Kidney (tissue), 13 donors: ENCODE measurements at regions not wholly inside any gene's neighbourhood (a gene's known extent, or its start where the extent isn't known, plus 50 kb on each side); places are given as distances from the start of the nearest gene placed in this dataset.
"Not testable (repeated sequence)": the region's sequence is repeated elsewhere in the genome, so short reads cannot be mapped to it uniquely, and the experiment has no call there.

ENCODE experiments used
- DNase-seq, 5 donors: peaks; one replicate each; pipeline ENCODE4 v3.0.0-alpha.2; 2013 to 2020
- FAIRE-seq: peaks from 2 replicates; lab custom pipeline; 2012; peaks lifted over from hg19 to GRCh38; lab: Jason Lieb, UNC
- H3K27ac ChIP-seq, 2 donors: one replicate each; pipeline ENCODE4 v1.7.0; 2013; ENCODE audit warnings: low read depth in 2 of 2, low read length in 2 of 2, inconsistent platforms in 1 of 2
- H3K27me3 ChIP-seq: one replicate; pipeline ENCODE4 v1.7.1; 2013; ENCODE audit warnings: low read length, inconsistent platforms; ENCODE audit not compliant: control insufficient read depth, insufficient read depth
- H3K36me3 ChIP-seq, 3 donors: one replicate each; pipeline versions ENCODE4 v1.7.0 to v1.7.1; 2013; ENCODE audit warnings: low read length in 3 of 3, control low read depth in 1 of 3, inconsistent platforms in 1 of 3; ENCODE audit not compliant: insufficient read depth in 3 of 3, control insufficient read depth in 2 of 3
- H3K4me1 ChIP-seq, 3 donors: one replicate each; pipeline versions ENCODE4 v1.7.0 to v1.7.1; 2013; ENCODE audit warnings: low read length in 3 of 3, inconsistent platforms in 1 of 3, low read depth in 1 of 3; ENCODE audit not compliant: control insufficient read depth in 2 of 3, insufficient read depth in 2 of 3
- H3K4me3 ChIP-seq, 3 donors: one replicate each; pipeline versions ENCODE4 v1.7.0 to v1.8.1; 2013; ENCODE audit warnings: low read length in 3 of 3, control low read depth in 1 of 3, inconsistent platforms in 1 of 3
- H3K9ac ChIP-seq, 3 donors: one replicate each; pipeline versions ENCODE4 v1.7.0 to v1.7.1; 2013; ENCODE audit warnings: low read length in 3 of 3, control low read depth in 1 of 3, inconsistent platforms in 1 of 3
- H3K9me3 ChIP-seq, 3 donors: one replicate each; pipeline versions ENCODE4 v1.7.0 to v1.7.1; 2013; ENCODE audit warnings: low read length in 3 of 3, control low read depth in 1 of 3, inconsistent platforms in 1 of 3; ENCODE audit not compliant: control insufficient read depth in 2 of 3, insufficient read depth in 1 of 3
- CTCF ChIP-seq: IDR thresholded peaks from 3 replicates; pipeline ENCODE4 v1.5.1; 2012; ENCODE audit warnings: mild to moderate bottlenecking, moderate library complexity, borderline replicate concordance; ENCODE audit not compliant: insufficient read depth; ENCODE audit errors: extremely low read depth
- intact Hi-C: fragments of 100-400 bp; cut with DNase I; formaldehyde crosslinking; loops from one replicate; pipeline ENCODE4 v1.11.1; 2022
- donor health status: control.
- donor health status: control.
- donor health status: control.
- donor health status: control.
- donor health status: control.
- donor health status: DM: yes; HTN: yes; CAD: no.
- donor health status: Normal renal cell carcinoma (clear cell type).

- TF ChIP-seq CTCF: no peak
- H3K9ac ChIP-seq: no peak overlapping the region
- DNase-seq (no peak), FAIRE-seq (no peak)
- no peaks in the 10 kb centered on the region for H3K27me3 ChIP-seq
- H3K9me3 ChIP-seq: no peaks in the 10 kb centered on the region
- H3K4me3 ChIP-seq: no peak overlapping the region
- no peaks in the 10 kb centered on the region for H3K36me3 ChIP-seq
- no peaks in the 10 kb centered on the region for H3K4me1 ChIP-seq
- intact Hi-C loops: no loop called here
- H3K27ac ChIP-seq: no peak overlapping the region
Observed at GRCh38 chr16:72597938-72598337, 426.0 kb upstream of the PMFBP1 start.

- H3K4me1 ChIP-seq: no peaks in the 10 kb centered on the region
- FAIRE-seq: no peak
- no peak overlapping the region for H3K4me3 ChIP-seq
- H3K9ac ChIP-seq: no peak overlapping the region
- no peaks in the 10 kb centered on the region for H3K27me3 ChIP-seq
- H3K36me3 ChIP-seq: no peaks in the 10 kb centered on the region
- no peak overlapping the region for H3K27ac ChIP-seq
- no peak for DNase-seq
- no peaks in the 10 kb centered on the region for H3K9me3 ChIP-seq
- intact Hi-C loops: no loop called here
- TF ChIP-seq CTCF: no peak
Observed at GRCh38 chr16:72596373-72596772, 424.4 kb upstream of the PMFBP1 start.

- DNase-seq: peak in 1 of 5 donors; percentile 20
- Histone ChIP-seq H3K9me3 (no peaks in the 10 kb centered on the region), H3K27ac (no peak overlapping the region), H3K27me3 (no peaks in the 10 kb centered on the region), H3K36me3 (no peaks in the 10 kb centered on the region), H3K4me3 (no peak overlapping the region), H3K4me1 (no peaks in the 10 kb centered on the region), H3K9ac (no peak overlapping the region)
- intact Hi-C loops: no loop called here
- FAIRE-seq: no peak
- TF ChIP-seq CTCF: no peak
Observed at GRCh38 chr16:72590151-72590937, 418.4 kb upstream of the PMFBP1 start.

- H3K9me3 ChIP-seq: no peaks in the 10 kb centered on the region
- no peaks in the 10 kb centered on the region for H3K4me1 ChIP-seq
- no peak for FAIRE-seq
- no peaks in the 10 kb centered on the region for H3K27me3 ChIP-seq
- no peak overlapping the region for H3K4me3 ChIP-seq
- no peak overlapping the region for H3K27ac ChIP-seq
- intact Hi-C loops: no loop called here
- H3K36me3 ChIP-seq: no peaks in the 10 kb centered on the region
- no peak for DNase-seq
- no peak for TF ChIP-seq CTCF
- H3K9ac ChIP-seq: no peak overlapping the region
Observed at GRCh38 chr16:72588551-72588950, 416.6 kb upstream of the PMFBP1 start.

- H3K4me1 ChIP-seq, intact Hi-C loops, H3K9me3 ChIP-seq: not testable (repeated sequence)
Observed at GRCh38 chr16:72578061-72578460, 406.1 kb upstream of the PMFBP1 start.

More at GRCh38 chr16:72578061-72578460, 406.1 kb upstream of the PMFBP1 start:
- not testable (repeated sequence) for H3K9ac ChIP-seq, H3K4me3 ChIP-seq, H3K27ac ChIP-seq, DNase-seq, H3K36me3 ChIP-seq, H3K27me3 ChIP-seq, FAIRE-seq
